COLO668 (cell line): ENCODE measurements at regions not wholly inside any gene's neighbourhood (a gene's known extent, or its start where the extent isn't known, plus 50 kb on each side); places are given as distances from the start of the nearest gene placed in this dataset.

Experiments
- DNase-seq: peaks from one replicate; lab custom pipeline; 2025; ENCODE audit not compliant: unreplicated experiment; lab: John Stamatoyannopoulos, UW

DNA sequence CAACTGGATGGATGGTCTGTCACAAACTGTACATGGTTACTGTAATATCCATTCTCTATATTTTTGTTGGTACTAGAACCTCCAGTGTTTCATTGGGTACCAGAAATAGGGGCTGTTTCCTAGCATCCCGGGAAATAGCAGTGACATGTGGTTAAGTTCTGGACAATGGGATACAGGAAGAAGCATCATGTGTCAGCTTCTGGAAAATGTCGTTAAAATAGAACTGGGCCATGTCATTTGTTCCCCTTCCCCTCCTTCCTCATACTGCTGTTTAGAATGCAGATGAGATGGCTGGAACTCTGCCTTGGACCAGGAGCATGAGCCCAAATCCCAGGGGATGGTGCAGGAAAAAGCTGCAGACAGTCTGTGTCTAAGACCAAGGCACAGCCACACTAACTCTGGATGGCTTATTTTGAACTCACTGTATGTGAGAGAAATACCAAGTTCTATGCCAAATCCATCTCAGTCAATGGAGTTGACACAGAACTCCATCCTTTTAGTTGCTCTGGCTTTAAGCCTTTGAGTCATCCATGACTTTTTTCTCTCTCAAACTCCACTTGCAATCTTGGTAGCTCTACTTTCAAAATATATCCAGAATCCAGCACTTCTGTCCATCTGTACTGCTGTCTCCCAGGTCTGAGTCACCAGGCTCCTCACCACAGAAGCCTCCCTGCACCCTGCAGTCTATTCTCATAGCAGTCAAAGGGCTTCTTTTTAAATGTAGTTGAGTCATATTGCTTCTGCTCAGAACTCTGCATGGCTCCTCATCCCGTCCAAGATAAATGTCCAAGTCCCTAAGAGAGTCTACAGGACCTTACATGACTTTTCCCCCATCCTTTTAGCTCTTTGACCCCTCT is 184.2 kb downstream of the NSG2 start:
- DNase-seq: no peak

DNA sequence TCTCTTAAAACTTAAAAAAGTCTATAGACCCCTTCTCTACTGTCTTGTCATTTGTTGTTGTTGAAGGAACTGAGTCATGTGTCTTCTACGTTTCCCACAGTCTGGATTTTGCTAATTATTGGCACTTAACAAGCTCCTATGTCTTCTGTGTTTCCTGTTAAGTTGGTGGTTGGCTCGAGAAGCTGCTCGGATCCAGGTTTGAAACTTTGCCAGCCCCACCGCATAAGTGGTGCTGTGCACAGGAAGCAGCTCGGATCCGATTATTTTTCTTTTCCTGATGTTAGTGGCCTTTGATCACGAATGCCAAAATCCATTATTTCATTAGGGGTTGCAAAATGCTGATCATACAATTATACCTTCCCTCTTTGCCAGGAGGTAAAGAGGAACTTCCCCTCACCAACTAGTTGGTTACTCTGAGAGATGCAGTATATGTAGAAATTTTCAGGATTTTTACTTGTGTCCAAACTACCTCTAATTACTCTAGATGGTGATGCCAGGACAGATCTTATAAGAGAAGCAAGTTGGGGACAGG is 186.5 kb downstream of the NSG2 start:
- DNase-seq: no peak

- DNase-seq: no peak
Observed at GRCh38 chr5:174234388-174234787, 188.9 kb downstream of the NSG2 start.

GRCh38 chr5:174235221-174236011 is 189.9 kb downstream of the NSG2 start:
- no peak for DNase-seq

DNA sequence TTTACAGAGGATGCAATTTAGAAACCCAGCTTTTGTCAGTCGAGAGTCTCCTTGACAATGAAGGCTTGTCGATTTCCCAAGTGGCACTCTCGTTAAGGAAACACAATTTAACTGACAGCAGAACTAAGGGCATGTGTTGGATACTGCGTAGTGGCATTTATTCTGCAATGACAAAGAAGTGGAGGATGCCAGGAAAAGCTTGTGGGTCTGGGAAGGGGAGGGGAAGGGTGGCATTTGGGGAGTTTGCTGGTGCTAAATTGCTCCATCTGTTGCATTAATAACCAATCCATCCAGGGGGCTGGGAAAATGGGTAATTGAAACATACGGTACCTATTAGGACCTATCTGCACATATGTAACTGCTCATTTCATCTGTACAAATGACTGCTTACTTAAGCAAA is 190.6 kb downstream of the NSG2 start:
- no peak for DNase-seq

DNA sequence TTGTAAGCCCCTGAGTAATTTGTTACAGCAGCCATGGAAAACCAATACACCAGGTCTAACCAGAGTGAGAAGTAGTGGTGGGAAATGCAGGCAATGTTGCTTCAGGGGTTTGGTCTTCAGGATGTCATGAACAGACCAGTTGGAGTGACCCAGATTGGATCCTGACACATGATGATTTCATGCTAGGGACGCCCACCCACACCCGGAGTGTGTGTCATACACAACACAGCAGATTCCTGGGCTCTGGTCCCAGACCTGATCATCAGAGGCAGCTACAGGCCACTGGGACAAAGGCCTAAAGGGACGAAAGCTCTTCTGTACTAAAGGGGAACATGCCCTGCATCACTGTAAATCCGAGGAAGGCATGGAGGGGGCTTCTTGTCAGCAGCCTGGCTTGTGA is 194.2 kb downstream of the NSG2 start:
- DNase-seq: no peak

DNA sequence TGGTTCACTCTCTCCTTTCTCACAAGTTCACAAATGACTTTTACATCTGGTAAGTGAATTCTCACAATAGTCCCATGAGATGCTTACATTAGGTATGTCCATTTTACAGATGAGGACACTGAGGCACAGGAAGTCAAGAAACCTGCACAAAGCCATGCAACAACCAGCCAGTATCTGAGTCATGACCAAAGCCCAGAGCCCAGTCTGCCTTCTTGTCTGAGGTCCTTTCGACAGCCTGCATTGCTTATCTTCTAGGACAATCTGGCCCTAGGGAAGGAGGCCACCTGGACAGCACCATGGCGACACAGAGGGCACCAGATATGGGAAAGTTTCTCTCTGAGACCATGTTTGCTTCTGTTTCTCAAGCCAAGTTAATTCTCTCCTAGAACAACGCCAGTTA is 197.1 kb downstream of the NSG2 start:
- no peak for DNase-seq

- no peak for DNase-seq
Observed at GRCh38 chr5:174243904-174244303, 198.4 kb downstream of the NSG2 start.

GRCh38 chr5:174245516-174246075 is 200.1 kb downstream of the NSG2 start:
- no peak for DNase-seq

DNA sequence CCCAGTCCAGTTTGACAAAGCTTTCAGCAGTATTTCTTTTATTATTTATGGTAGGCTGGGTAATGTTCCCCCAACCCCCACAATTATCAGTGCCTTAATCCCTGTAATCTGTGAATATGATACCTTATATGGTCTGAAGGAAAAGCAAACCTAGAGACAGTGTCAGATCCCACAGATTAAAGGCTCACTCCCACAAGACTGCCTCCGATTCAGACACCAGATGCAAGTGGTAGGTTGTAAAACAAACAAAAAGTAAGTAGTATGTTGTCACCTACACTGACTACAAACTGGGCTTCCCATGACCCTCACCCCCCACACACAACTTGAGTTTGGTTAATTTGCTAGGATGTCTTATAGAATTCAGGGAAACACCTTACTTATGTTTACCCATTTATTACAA is 201.2 kb downstream of the NSG2 start:
- no peak for DNase-seq

- no peak for DNase-seq
Observed at GRCh38 chr5:174247301-174247700, 201.8 kb downstream of the NSG2 start.

GRCh38 chr5:174251305-174252000 is 205.9 kb downstream of the NSG2 start:
- DNase-seq: no peak

GRCh38 chr5:174252121-174252520 is 206.6 kb downstream of the NSG2 start:
- DNase-seq: no peak

DNA sequence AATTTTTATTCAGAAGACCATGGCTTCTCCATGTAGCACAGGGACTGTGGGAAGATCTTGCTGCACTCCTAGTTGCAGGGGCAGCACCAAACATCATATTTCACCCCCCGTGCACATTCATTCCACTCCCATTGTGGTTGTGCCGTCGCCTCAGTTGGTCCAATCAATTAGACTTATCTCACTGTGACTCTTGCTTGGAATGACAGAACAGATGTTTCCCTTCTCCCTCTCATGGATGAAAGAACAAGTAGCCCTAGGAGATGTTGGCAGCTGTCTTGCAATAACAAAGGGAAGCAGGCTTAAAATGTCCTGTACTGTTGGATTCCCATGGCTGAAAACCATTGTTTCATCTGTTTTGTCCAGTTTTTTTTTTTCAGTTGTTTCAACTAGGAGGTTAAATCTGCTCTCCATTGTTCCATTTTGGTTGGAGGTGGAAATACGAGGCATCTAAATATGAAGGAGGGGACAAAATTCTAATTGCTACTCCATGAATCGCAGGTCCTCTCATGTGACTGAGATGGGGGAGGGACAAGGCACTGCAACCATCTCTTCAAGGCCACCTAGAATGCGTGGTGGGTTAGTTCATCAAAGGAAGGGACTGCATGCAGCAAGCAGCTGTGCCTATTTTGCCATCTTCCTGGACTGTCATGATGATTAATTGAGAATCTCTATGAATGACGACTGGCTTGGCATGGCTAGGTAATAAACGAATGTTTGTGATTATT is 214.4 kb downstream of the NSG2 start:
- no peak for DNase-seq

- peak; percentile 68 for DNase-seq
Observed at GRCh38 chr5:174271316-174271715, 225.8 kb downstream of the NSG2 start.

GRCh38 chr5:174272671-174273070 is 227.2 kb downstream of the NSG2 start:
- DNase-seq: no peak

- no peak for DNase-seq
Observed at GRCh38 chr5:174273325-174273724, 227.8 kb downstream of the NSG2 start.

- no peak for DNase-seq
Observed at GRCh38 chr5:174275959-174276358, 230.5 kb downstream of the NSG2 start.

- no peak for DNase-seq
Observed at GRCh38 chr5:174281089-174281760, 235.7 kb downstream of the NSG2 start.

DNA sequence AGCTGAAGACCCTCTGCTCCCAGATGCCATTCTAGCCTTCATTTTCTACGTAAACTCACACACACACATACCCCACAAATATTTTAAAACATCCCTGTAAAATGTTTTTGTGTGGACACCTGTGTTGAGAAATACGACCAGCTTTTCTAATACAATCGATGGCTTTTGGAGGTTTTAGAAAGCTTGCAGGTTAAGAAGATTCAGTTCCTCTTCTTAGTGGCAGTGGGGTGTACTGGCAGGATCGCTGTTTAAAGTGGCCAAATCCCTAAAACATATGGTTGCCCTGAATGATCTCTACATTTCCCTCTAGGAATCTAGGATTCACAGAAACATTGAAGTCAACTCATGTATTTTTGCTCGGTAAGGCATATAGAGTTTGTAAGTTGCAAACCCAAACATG is 236.3 kb downstream of the NSG2 start:
- DNase-seq: no peak
